Common myeloid progenitor, CD34-positive (primary cell): ENCODE measurements at regions not wholly inside any gene's neighbourhood (a gene's known extent, or its start where the extent isn't known, plus 50 kb on each side); places are given as distances from the start of the nearest gene placed in this dataset.

ENCODE experiments used
- CTCF ChIA-PET: fragments of 350-600 bp; sonication (Branson Sonifier 250); formaldehyde crosslinking; loops from one replicate; lab custom pipeline; 2021; ENCODE audit warnings: antibody characterized with exemption; lab: Charles Lee
- POLR2A ChIA-PET: fragments of 350-600 bp; sonication (Branson Sonifier 250); formaldehyde crosslinking; loops from one replicate; lab custom pipeline; 2021; ENCODE audit warnings: antibody characterized with exemption; lab: Charles Lee
- DNase-seq, 3 donors: peaks; one replicate each; pipeline versions ENCODE4 v3.0.0 to v3.0.0-alpha.2; 2013
- H3K27ac ChIP-seq, 2 experiments: 1 replicate in 1 of 2; 2 replicates in 1 of 2; pipeline ENCODE4 v1.7.0; 2013; ENCODE audit warnings: inconsistent platforms in 2 of 2, low read length in 2 of 2, mild to moderate bottlenecking in 2 of 2, low read depth in 1 of 2, moderate library complexity in 1 of 2; ENCODE audit not compliant: severe bottlenecking in 2 of 2, insufficient read depth in 1 of 2, poor library complexity in 1 of 2
- H3K27me3 ChIP-seq, 5 experiments: replicated peaks in 2 of 5; 1 replicate in 3 of 5; 2 replicates in 2 of 5; pipeline versions ENCODE4 v1.6.1 to v1.7.0; 2013; ENCODE audit warnings: low read length in 4 of 5, mild to moderate bottlenecking in 2 of 5, moderate library complexity in 2 of 5, inconsistent platforms in 1 of 5; ENCODE audit not compliant: insufficient read depth in 5 of 5, control insufficient read depth in 4 of 5
- H3K36me3 ChIP-seq, 4 experiments: 1 replicate in 2 of 4; 2 replicates in 2 of 4; pipeline versions ENCODE4 v1.6.1 to v1.7.0; 2013; ENCODE audit warnings: low read length in 3 of 4, control low read depth in 1 of 4, mild to moderate bottlenecking in 1 of 4; ENCODE audit not compliant: control insufficient read depth in 4 of 4, insufficient read depth in 4 of 4
- H3K4me1 ChIP-seq, 4 experiments: 1 replicate in 3 of 4; 2 replicates in 1 of 4; pipeline versions ENCODE4 v1.6.1 to v1.7.1; 2013; ENCODE audit warnings: low read length in 3 of 4, mild to moderate bottlenecking in 3 of 4, control low read depth in 1 of 4, inconsistent platforms in 1 of 4, moderate library complexity in 1 of 4; ENCODE audit not compliant: control insufficient read depth in 4 of 4, insufficient read depth in 4 of 4; ENCODE audit errors: control extremely low read depth in 1 of 4
- H3K4me3 ChIP-seq, 7 experiments: 1 replicate in 4 of 7; 2 replicates in 3 of 7; pipeline versions ENCODE4 v1.5.1 to v1.7.0; 2013; ENCODE audit warnings: mild to moderate bottlenecking in 7 of 7, low read length in 6 of 7, moderate library complexity in 6 of 7, inconsistent platforms in 2 of 7, low read depth in 2 of 7, control low read depth in 1 of 7; ENCODE audit not compliant: insufficient read depth in 4 of 7, control insufficient read depth in 1 of 7; ENCODE audit errors: extremely low read depth in 1 of 7
- H3K9me3 ChIP-seq, 5 experiments: 1 replicate in 4 of 5; 2 replicates in 1 of 5; pipeline versions ENCODE4 v1.6.1 to v1.7.1; 2013; ENCODE audit warnings: low read length in 4 of 5, mild to moderate bottlenecking in 2 of 5, inconsistent platforms in 1 of 5, low read depth in 1 of 5, moderate library complexity in 1 of 5; ENCODE audit not compliant: control insufficient read depth in 4 of 5, insufficient read depth in 2 of 5; ENCODE audit errors: control extremely low read depth in 1 of 5
- WGBS: methylation state at CpG from one replicate; pipeline ENCODE4 v1.1.5; 2013; ENCODE audit not compliant: insufficient coverage; 5-methylcytosine and 5-hydroxymethylcytosine counted together

DNA sequence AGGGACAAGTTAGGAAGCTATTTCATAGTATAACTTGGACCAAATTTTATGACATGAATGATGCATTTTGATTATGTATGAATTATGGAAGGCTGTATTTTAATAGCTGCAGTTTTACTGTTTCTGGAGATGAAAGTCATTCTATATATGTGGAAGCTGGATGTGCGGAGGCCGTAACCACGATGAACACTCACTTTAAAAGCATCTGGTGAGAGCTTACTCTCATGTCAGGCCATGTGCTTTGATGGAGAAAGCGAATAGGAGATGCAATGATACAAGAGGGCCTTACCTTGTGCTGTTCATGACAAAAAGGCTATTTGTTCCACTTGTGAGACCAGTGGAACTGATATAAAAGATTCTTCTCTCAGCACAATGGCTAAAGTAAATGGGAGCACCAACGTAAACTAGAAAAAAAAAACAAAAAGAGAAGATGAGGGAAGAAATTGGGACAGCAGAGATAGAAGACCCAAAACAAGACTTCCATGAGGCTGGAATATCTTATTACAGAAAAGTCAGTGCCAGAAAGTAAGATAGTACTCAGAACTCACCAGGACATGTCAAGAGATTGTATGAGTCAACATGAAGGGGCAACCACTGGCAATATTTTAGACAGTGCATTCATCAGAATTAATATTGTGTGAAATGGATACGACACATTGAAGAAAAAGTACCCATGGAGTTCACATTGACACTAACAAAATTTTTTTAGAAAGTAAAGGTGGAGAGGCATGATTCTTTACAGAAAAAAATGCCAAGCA, 63.3 kb upstream of the GAB1 start:
- Histone ChIP-seq H3K27me3 (no peaks in the 10 kb centered on the region), H3K9me3 (peaks cover 0 to 6% (median 0%) of the 10 kb centered on the region in 5 experiments), H3K4me1 (no peaks in the 10 kb centered on the region), H3K4me3 (no peak overlapping the region), H3K36me3 (no peaks in the 10 kb centered on the region), H3K27ac (no peak overlapping the region)
- 100% methylated on average over 4 of the region's 6 CpGs for WGBS
- ChIA-PET POLR2A (no interaction called here), CTCF (no interaction called here)
- no peak for DNase-seq

DNA sequence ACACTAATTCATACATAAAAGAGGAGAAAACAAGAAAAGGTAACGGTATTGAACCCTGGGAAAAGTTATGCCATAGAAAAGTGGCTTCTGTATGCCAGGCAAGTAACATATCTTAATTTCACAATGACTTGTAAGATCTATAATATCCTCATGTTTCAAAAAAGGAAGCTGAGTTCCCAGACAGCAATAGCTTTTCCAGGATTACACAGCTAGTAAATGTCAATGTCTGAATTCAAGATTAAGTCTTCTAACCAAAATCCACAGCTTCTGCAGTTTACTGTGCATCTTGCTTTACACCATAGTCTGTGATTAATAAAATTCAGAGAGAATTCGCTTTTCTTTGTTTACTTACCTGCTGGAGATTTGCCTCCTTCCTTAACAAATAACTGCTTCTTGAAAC, 55.8 kb upstream of the GAB1 start:
- no peaks in the 10 kb centered on the region for H3K27me3 ChIP-seq
- H3K27ac ChIP-seq, result no peak overlapping the region
- POLR2A ChIA-PET, result no interaction called here
- no peak overlapping the region for H3K4me3 ChIP-seq
- no peak for DNase-seq
- no CpG with 5 or more reads among the region's 2 CpGs for WGBS
- H3K9me3 ChIP-seq, result no peaks in the 10 kb centered on the region
- no peaks in the 10 kb centered on the region for H3K36me3 ChIP-seq
- CTCF ChIA-PET, result no interaction called here
- H3K4me1 ChIP-seq, result no peaks in the 10 kb centered on the region

DNA sequence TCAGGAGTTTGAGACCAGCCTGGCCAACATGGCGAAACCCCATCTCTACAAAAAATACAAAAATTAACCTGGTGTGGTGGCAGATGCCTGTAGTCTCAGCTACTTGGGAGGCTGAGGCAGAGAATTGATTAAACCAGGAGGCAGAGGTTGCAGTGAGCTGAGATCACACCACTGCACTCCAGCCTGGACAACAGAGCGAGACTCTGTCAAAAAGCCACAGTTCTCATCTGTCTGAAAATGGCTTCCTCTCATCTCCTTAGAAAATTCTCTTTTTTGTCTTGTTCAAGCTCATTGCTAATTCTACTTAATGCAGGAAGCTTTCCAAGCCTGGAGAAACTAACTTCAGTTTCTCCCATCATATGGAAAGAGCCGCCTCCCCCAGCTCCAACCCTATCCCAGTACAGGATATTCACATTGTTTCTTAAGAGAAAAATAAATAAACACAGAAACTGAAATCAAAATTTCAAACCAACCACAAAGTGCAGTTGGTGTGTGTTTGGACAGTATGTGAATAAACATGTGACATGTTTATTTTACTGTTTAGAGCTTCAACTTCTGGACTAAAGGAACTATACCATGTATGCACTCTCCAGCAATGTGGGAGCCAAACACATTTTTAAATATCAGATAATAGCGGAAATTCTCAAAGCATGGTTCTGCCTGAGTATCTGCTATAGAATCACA, 55.0 kb upstream of the GAB1 start:
- no peaks in the 10 kb centered on the region for H3K36me3 ChIP-seq
- H3K27me3 ChIP-seq, result no peaks in the 10 kb centered on the region
- ChIA-PET CTCF (no interaction called here), POLR2A (no interaction called here)
- no peak overlapping the region for H3K4me3 ChIP-seq
- no peak for DNase-seq
- no peaks in the 10 kb centered on the region for H3K4me1 ChIP-seq
- no peaks in the 10 kb centered on the region for H3K9me3 ChIP-seq
- no peak overlapping the region for H3K27ac ChIP-seq
- whole genome bisulfite sequencing, result 100% methylated on average over 2 of the region's 4 CpGs

DNA sequence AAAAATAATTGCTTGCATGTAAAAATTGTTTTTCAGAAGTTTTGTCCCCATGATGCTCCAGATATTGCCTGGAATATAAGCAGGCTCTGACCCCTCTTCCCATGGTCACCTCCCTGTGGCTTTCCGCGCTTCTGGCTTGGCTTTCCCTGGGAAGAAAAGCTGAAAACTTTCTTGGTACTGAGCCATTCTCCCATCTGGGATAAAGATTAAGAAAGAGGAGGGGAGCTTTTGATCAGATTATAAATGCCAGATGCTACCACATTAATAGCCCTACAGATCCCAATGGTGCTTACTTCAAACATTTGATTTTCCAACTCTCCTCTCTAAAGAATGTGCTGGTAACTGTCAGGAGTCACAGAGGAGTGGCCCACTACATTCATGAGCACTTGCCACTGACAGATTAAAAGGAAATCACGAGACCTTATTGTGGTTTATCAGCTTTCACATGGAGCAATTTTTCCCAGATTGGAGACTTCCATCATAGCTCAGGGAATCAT, 54.4 kb upstream of the GAB1 start:
- CTCF ChIA-PET, result no interaction called here

DNA sequence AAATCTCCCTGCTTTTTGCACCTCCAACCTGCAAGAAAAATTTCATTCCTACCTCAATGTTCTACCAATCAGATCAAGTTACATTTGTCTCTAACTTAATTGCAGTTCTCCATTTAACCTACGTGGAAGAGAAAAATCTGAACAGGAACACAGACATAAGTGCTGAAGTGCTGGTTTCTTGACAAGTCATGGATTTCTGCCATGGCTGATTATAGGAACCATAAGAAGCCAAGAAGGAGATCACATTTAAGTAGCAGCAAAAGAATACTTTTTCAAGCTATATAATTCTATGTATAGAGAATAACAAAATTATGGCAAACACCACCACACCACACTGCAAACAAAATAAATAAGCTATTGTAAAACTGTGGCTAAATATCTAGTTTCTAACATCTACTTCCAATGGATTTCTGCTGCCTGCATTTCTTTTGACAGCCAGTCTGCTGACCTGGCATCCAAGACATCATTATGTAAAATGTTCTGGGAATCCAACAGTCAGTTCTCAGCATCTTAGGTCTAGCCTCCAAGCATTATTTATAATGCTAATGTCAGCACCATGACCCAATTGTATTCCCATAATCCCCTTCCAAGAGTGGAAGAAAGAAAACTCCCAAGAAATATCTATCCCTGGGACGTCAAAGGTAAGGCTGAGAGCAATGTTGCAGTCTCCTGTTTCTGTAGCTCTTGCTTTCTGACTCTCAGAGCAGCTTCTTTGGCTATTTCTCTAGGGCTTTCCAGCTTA, 50.8 kb upstream of the GAB1 start:
- no peaks in the 10 kb centered on the region for H3K27me3 ChIP-seq
- 80% methylated on average over 1 of the region's 2 CpGs for WGBS
- no peak overlapping the region for H3K4me3 ChIP-seq
- no peaks in the 10 kb centered on the region for H3K9me3 ChIP-seq
- DNase-seq, result no peak
- no peaks in the 10 kb centered on the region for H3K36me3 ChIP-seq
- POLR2A ChIA-PET, result no interaction called here
- no peaks in the 10 kb centered on the region for H3K4me1 ChIP-seq
- CTCF ChIA-PET, result interaction anchor here (1.0 kb wide), 1 partner anchor 8 kb away, joined by 3 read pairs; no protein-coding TSS in a partner anchor
- no peak overlapping the region for H3K27ac ChIP-seq

More for the DNA sequence above, 54.4 kb upstream of the GAB1 start:
- no peaks in the 10 kb centered on the region for H3K9me3 ChIP-seq
- H3K4me3 ChIP-seq, result no peak overlapping the region
- POLR2A ChIA-PET, result no interaction called here
- 94% methylated on average over 3 of the region's 3 CpGs for WGBS
- no peaks in the 10 kb centered on the region for H3K4me1 ChIP-seq
- H3K36me3 ChIP-seq, result no peaks in the 10 kb centered on the region
- no peaks in the 10 kb centered on the region for H3K27me3 ChIP-seq
- no peak for DNase-seq
- no peak overlapping the region for H3K27ac ChIP-seq

DNA sequence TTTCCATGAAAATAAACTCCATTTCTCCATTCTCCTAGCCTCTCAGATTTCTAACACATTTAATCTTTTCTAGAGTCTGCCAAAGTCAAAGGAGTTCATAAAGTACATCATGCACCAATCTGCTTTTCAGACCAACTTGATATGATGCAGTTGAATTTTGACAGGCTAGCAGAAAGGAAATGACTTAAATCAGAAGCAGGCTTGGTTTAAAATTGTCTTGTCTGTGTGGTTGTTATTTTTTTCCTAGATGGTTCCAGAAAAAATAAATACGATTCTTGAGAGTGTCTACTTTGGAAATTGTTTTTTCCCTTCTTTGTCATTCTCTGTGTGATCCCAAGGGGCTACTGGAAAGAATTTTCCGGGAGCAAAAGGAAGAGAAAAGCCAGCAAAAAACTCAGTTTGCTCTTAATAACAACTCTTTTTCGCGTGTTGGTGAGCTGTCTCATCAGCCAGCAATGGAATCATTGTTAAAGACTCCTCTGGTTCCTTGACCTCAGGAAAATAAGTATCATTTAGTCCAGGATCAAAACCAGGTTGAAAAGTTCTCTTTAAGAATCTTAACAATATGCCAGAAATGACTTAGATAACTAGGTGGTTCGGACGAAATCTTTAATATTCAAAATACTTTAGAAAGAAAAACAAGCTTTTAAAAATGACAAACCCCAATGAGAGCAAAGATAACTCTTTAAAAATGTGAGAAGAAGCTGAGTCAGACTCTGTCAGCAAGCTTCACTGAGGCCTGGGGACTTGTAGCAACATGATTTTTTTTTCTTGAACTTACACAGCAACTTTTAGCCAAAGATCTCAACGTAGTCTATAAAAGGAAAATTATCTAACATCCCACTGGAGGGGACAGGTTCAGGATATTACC, 49.7 kb upstream of the GAB1 start:
- Histone ChIP-seq H3K4me3 (no peak overlapping the region), H3K4me1 (no peaks in the 10 kb centered on the region), H3K27me3 (no peaks in the 10 kb centered on the region), H3K9me3 (no peaks in the 10 kb centered on the region), H3K36me3 (no peaks in the 10 kb centered on the region), H3K27ac (no peak overlapping the region)
- WGBS, result 79% methylated on average over 4 of the region's 7 CpGs
- POLR2A ChIA-PET, result no interaction called here
- DNase-seq, result no peak
- CTCF ChIA-PET, result no interaction called here
